HTR-8/SVneo (cell line): ENCODE measurements at regions not wholly inside any gene's neighbourhood (a gene's known extent, or its start where the extent isn't known, plus 50 kb on each side); places are given as distances from the start of the nearest gene placed in this dataset.
A peak's percentile ranks its signal among the peaks of the same experiment; 100 is the strongest.

Experiments used
- DNase-seq: peaks from one replicate; pipeline ENCODE4 v3.0.0; 2011; ENCODE audit warnings: low spot score, mixed read lengths; ENCODE audit not compliant: insufficient read length
- FAIRE-seq: peaks from 2 replicates; lab custom pipeline; 2011; peaks lifted over from hg19 to GRCh38; lab: Jason Lieb, UNC

DNA sequence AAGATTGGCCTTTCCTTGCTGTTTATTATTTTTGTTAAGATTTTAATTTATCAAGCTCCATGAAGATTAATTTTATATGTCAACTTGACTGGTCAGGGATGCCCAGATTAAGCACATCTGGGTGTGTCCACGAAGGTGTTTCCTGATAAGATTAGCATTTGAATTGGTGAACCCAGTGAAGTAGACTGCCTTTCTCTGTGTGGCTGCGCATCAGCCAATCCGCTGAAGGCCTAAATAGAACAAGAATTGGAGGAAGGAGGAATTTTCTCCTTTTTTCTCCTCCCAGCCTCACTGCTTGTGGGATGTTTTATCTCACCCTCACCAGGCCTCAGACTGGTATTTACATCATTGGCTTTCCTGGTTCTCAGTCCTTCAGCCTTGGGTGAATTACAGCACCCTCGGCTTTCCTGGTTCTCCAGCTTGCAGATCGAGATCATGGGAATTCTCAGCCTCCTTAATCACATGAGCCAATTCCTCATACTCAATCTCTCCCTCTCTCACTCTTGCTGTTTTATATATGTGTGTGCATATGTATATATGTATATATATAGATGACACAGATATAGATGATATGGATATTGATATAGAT lies 135.4 kb upstream of the SPEF2 start:
- DNase-seq (no peak), FAIRE-seq (peak; percentile 74)

- FAIRE-seq, result peak; percentile 93
- DNase-seq, result peak; percentile 71
These were observed 138.6 kb upstream of the SPEF2 start for GRCh38 chr5:35478856-35479682.

DNA sequence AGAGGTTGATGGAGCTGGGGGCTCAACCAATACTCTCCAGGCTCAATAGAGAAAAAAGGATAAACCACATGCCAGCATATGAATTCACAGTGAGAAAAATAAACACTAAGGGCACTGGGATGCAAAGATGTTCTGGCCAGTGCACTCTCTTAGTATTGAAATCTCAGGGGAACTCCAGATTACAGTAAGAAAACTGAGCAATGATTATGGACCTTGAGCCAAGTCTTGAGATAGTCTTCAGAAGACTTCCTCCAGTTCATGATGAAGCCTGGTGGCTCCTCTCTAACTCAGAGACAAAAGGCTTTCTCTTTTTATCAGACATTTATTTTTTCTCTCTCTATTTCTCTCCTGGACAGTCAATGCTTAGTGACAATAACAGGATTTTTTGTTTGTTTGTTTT lies 139.8 kb upstream of the SPEF2 start:
- DNase-seq (no peak), FAIRE-seq (no peak)

DNA sequence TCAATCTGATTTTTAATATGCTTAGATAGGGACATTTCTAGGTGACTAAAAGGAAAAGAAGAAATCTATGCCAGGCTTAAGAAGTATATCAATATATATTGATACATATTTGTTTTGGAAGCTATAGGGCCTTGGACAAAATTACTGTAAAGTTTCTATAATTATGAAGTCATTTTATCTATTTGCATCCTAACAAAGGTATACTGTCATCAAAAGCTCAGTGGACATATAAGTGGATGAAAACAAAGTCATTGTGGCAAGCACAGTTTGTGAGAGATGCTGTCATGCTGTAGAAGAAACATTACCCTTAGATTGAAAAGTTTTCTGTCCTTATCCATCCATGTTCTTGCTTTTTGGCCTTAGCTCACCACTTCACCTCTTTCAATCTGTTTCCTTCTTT lies 140.3 kb upstream of the SPEF2 start:
- FAIRE-seq (no peak), DNase-seq (no peak)

DNA sequence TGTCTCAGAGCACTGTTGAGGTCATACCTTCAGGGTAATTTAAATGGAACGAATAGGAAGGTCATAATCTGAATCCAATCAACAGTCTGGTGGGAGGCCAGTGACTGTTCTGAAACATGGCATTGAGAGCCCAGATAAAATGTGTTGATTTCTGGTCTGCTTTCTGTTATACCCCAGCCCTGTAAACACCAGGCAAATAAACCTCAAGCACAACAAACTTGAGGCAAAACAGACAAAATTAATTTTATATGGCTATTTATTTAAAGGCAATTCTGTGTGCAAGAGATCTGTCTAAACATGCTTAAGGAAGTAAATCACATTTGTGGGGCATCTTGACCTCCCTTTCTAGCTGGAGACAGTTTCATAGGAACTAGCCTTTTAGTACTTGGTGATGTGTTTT lies 140.9 kb upstream of the SPEF2 start:
- DNase-seq (no peak), FAIRE-seq (no peak)

DNA sequence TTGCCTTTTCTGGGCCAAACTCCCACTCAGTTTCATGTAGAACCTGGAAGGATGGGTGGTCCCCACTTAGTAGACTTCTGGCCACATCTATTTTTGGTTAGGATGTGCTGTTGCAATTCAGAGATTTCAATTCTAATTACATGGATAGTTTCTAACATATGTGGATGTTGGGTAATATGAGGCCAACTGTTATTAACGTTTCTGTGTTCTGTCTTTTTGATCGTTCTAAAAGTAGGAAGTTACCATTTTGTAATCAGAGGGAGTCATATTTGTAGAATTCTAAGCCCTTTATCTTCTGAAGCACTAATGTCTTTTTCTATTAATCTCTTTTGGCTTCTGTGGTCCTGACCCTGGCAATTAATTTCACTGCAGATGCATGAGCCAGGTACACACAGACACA lies 141.6 kb upstream of the SPEF2 start:
- DNase-seq, result no peak
- FAIRE-seq, result no peak

DNA sequence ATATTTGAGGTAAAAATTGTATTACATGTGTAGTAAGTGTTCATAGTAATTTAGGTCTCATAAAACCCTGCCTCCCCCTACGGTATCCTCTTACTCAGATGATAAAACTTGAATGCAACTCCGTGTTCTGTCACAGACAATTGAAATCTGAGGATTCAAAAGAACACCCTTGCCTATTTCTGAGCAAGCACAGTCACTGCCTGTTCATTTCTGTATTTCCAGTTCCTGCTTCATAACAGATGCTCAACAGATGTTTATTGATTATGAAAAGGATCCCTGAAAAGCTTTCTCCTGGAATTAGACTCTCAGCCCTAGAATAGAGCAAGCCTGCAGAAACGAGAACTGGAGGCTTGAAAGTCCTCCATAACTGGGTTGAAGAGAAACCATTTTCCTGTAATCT lies 144.1 kb upstream of the SPEF2 start:
- FAIRE-seq (no peak), DNase-seq (no peak)

- DNase-seq (peak; percentile 67), FAIRE-seq (peak; percentile 16)
These were observed 146.8 kb upstream of the SPEF2 start for GRCh38 chr5:35470866-35471265.

DNA sequence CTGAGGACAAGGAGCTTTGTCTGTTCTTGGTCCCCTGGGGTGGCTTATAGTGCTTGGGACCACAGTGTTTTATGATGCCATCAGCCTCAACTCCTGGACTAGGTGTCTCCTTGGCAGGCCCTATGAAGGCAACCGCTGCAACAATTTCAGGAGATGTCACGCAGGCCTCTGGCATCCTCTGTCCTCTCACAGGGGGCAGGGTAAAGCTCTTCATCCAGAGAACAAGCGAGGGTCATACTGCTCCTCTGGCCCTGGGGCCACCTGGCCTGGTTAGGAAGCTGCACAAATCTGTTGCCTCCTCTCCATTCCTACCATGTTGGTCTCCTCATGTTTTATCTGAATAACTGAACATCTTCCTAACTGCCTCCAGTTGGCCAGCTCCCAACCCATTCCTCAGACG lies 148.9 kb upstream of the SPEF2 start:
- DNase-seq (no peak), FAIRE-seq (no peak)

DNA sequence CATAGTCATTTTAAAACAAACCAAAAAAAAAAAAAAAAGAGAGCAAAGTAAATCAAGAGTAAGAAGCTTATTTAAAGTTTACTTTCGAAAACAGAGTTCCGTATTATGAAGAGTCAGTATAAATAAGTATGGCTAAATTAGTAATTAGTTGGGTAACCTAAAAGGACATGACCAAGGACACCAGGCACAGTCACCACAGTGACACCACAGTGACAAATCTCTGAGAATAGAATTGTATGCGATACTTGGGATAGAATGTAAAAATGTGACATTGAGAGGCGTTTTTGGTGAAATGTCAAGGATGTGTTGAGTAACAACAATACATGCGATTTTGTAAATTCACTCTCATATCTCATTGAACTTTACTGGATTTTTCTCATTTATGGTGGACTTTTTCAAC lies 150.9 kb upstream of the SPEF2 start:
- no peak for FAIRE-seq
- DNase-seq, result no peak

- FAIRE-seq (no peak), DNase-seq (no peak)
These were observed 152.9 kb upstream of the SPEF2 start for GRCh38 chr5:35464757-35465156.

- DNase-seq (no peak), FAIRE-seq (no peak)
These were observed 156.1 kb upstream of the SPEF2 start for GRCh38 chr5:35461530-35461929.

DNA sequence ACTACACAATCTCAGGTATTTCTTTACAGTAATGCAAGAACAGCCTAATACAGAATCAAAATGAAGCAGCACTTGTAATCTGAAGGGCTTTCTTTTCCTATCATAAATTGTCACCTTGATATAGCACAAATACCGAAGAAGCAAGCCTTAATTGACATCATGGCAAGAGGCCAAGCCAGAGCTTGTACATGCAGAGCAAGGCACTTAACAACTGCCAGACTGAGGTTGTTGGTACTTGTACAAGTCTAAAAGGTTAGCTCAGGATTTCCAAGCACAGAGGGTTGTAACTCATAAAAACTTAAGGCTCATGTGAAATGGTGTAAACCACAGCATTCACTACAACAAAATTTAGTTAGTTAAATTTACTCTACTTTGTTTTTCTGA lies 158.8 kb upstream of the SPEF2 start:
- peak; percentile 4 for FAIRE-seq
- no peak for DNase-seq

DNA sequence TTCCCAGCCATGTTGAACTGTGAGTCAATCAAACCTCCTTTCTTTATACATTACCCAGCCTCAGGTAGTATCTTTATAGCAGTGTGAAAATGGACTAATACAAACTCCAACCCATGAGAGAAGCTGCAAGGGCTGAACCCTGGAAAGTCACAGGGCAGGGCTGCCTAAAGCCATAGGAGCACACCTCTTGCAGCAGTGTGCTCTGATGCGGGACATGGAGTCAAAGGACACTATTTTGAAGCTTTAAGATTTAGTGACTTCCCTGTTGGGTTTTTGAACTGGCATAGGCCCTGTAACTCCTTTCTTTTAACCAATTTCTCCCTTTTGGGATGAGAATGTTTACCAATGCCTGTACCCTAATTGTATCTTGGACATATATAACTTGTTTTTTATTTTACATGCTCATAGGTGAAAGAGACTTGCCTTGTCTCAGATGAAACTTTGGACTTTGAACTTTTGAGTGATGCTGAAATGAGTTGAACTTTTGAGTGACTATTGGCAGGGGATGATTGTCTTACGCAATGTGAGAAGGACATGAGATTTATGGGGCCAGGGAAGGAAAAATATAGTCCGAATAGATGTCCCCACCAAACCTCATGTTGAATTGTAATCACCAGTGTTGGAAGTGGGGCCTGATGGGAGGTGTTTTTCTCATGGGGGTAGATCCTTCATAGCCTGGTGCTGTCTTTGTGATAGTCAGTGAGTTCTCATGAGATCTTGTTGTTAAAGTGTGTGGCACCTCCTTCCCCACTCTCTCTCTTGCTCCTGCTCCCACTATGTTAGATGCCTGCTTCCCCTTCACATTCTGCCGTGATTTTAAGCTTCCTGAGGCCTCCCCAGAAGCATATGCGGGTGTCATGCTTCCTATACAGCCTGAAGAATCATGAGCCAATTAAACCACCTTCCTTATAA lies 159.5 kb upstream of the SPEF2 start:
- no peak for DNase-seq
- FAIRE-seq, result peak; percentile 40

DNA sequence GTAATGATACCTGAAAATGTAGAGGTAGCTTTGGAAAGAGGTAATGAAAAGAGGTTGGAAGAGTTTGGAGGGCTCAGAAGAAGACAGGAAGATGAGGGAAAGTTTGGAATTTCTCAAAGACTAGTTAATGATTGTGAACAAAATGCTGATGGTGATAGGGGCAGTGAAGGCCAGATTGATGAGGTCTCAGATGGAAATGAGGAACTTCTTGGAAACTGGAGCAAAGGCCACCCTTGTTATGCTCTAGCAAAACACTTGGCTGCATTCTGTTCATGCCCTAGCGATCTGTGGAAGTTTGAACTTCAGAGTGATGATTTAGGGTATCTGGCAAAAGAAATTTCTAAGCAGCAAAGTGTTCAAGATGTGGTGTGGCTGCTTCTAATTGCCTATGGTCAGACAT lies 161.2 kb upstream of the SPEF2 start:
- DNase-seq (no peak), FAIRE-seq (no peak)

DNA sequence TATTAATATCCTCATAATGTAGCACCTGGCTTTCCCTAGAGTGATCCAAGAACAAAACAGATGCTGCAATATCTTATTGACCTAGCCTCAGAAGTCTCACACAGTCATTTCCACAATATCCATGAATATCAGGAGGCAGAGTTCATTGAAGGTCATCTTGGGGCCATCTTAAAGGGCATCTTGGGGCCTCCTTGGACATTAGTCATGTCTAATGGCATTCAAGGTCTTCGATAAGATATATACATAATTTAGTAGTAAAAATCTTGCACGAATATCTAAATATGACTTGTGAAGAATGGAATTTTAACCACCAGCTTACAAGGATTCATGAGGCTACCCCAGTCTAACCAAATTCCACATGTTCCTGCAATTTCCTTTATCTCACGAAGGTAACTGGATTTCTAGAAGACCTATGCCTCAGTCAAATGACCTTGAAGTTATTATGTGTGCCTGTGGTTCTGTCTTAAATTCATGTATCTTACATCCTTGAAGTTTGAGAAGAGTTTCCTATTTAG lies 163.6 kb upstream of the SPEF2 start:
- FAIRE-seq (no peak), DNase-seq (no peak)

GRCh38 chr5:35443803-35444595 lies 173.7 kb upstream of the SPEF2 start:
- FAIRE-seq (peak; percentile 64), DNase-seq (no peak)

DNA sequence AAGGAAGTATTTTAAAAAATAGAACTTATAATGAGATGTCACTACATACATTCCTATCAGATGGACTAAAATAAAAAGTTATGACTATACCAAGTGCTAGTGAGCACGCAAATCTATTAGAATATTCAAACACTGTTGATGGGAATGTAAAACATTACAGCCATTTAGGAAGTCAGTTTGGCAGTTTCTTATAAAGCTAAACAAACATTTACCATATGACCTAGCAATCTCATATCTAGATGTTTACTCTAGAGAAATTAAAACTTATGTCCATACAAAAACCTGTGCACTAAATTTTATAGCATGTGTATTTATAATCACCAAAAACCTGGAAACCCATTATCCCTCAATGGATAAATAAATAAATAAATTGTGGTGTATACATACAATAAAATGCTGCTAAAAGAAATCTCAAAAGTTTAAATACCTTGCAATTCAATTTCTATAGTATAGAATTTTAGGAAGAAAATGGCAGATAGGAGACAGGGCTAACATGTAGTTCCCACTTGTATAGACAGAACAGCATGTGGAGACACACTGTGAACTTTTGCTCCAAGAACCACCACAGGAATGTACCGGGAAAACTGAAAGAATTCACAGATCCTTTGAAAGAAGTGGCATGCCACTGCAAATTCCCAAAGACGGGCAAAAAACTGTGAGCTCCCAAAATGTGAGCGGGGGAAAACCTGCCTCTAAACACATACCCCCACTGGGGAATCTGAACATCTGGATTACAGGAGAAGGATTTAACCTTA lies 174.6 kb upstream of the SPEF2 start:
- DNase-seq, result no peak
- FAIRE-seq, result no peak

GRCh38 chr5:35440409-35440808 lies 177.3 kb upstream of the SPEF2 start:
- FAIRE-seq (no peak), DNase-seq (no peak)
